ENCODE measurements at regions not wholly inside any gene's neighbourhood (a gene's known extent, or its start where the extent isn't known, plus 50 kb on each side); places are given as distances from the start of the nearest gene placed in this dataset.

DNA sequence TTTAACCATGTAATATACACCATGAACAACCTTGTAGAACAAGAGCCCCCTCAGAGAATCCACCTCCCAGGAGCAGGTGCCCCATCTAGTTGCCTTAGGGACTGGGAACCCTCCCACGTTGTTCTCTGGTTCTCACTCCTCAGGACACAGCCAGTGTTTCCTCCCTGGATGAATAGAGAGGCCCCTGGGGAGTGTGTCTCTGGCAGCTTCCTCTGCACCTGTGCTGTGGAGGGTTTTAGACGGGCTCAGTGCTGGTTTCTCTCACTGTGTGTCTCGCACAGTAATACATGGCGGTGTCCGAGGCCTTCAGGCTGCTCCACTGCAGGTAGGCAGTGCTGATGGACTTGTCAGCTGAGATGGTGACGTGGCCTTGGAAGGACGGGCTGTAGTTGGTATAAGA is 581.3 kb downstream of the TMEM121 start:
- TF ChIP-seq, protein P1, sequence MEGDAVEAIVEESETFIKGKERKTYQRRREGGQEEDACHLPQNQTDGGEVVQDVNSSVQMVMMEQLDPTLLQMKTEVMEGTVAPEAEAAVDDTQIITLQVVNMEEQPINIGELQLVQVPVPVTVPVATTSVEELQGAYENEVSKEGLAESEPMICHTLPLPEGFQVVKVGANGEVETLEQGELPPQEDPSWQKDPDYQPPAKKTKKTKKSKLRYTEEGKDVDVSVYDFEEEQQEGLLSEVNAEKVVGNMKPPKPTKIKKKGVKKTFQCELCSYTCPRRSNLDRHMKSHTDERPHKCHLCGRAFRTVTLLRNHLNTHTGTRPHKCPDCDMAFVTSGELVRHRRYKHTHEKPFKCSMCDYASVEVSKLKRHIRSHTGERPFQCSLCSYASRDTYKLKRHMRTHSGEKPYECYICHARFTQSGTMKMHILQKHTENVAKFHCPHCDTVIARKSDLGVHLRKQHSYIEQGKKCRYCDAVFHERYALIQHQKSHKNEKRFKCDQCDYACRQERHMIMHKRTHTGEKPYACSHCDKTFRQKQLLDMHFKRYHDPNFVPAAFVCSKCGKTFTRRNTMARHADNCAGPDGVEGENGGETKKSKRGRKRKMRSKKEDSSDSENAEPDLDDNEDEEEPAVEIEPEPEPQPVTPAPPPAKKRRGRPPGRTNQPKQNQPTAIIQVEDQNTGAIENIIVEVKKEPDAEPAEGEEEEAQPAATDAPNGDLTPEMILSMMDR (conservative IDR thresholded peaks at IDR 0.05; ENCODE audit: low read depth, low read length): no peak
- no peak for TF ChIP-seq EZH2 (IDR thresholded peaks at IDR 0.05; ENCODE audit: borderline replicate concordance, low read depth, low read length, poor library complexity, severe bottlenecking)
